ENCODE measurements at regions not wholly inside any gene's neighbourhood (a gene's known extent, or its start where the extent isn't known, plus 50 kb on each side); places are given as distances from the start of the nearest gene placed in this dataset.

- TF ChIP-seq CTCF (IDR thresholded peaks at IDR 0.05; ENCODE audit: low read depth, low read length) (no peak), EZH2phosphoT487 (IDR thresholded peaks at IDR 0.05; ENCODE audit: low read depth) (no peak)
Observed at GRCh38 chr14:100675699-100676684, 50.7 kb upstream of the DLK1 start.

All from OCI-LY3 (cell line).